ENCODE measurements at regions not wholly inside any gene's neighbourhood (a gene's known extent, or its start where the extent isn't known, plus 50 kb on each side); places are given as distances from the start of the nearest gene placed in this dataset.
"Not testable (repeated sequence)": the region's sequence is repeated elsewhere in the genome, so short reads cannot be mapped to it uniquely, and the experiment has no call there.

DNA sequence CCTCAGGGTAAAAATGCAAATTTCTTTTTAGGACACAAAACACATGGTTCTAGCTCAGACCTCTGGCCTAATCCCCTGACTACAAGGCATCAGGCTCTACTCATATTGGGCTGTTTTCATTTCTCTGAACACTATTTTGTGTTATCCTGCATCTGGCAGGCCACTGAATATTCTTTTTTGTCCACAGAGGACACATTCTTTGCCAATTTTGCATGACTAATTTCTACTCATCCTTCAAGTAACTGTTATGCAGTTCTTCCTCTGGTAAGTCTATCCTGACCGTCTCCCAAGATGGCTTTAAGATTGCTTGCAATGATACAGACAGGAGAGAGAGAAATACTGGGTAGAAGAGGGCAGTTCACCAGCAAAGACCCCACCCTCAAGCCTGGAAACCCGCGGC is 107.6 kb upstream of the RGPD4 start:
- Histone ChIP-seq H3K27ac (no peak overlapping the region), H3K27me3 (replicated peaks; ENCODE audit: insufficient read depth) (no peaks in the 10 kb centered on the region), H3K9me3 (no peaks in the 10 kb centered on the region), H3K36me3 (no peaks in the 10 kb centered on the region), H3K4me1 (replicated peaks) (no peaks in the 10 kb centered on the region), H3K4me3 (no peak overlapping the region)
- no peak for DNase-seq (ENCODE audit: low spot score)
- intact Hi-C loops (cut with DNase I), result no loop called here
- TF ChIP-seq, protein P1, sequence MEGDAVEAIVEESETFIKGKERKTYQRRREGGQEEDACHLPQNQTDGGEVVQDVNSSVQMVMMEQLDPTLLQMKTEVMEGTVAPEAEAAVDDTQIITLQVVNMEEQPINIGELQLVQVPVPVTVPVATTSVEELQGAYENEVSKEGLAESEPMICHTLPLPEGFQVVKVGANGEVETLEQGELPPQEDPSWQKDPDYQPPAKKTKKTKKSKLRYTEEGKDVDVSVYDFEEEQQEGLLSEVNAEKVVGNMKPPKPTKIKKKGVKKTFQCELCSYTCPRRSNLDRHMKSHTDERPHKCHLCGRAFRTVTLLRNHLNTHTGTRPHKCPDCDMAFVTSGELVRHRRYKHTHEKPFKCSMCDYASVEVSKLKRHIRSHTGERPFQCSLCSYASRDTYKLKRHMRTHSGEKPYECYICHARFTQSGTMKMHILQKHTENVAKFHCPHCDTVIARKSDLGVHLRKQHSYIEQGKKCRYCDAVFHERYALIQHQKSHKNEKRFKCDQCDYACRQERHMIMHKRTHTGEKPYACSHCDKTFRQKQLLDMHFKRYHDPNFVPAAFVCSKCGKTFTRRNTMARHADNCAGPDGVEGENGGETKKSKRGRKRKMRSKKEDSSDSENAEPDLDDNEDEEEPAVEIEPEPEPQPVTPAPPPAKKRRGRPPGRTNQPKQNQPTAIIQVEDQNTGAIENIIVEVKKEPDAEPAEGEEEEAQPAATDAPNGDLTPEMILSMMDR (IDR thresholded peaks at IDR 0.05), result no peak
- TF ChIP-seq POLR2AphosphoS5 (IDR thresholded peaks at IDR 0.05) (no peak), POLR2A (IDR thresholded peaks at IDR 0.05) (no peak)
- WGBS, result 91% methylated on average over 3 of the region's 3 CpGs

DNA sequence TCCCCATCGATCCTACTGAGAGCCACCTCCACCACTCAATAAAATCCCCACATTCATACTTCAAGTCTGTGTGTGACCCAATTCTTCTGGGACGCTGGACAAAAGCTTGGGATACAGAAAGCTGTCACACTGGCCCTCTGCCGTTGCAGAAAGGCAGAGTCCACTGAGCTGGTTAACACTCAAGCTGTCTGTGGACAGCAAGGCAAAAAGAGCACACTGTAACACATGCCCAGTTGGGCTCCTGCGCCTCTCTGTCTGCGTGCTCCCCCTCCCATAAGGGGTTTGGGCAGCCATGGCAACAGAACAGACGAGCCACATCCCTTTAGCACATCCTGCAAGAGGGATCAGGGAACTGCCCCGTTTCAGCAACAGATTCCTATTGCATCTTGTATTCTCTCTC is 106.9 kb upstream of the RGPD4 start:
- no peaks in the 10 kb centered on the region for H3K4me1 ChIP-seq (replicated peaks)
- H3K27me3 ChIP-seq (replicated peaks; ENCODE audit: insufficient read depth), result no peaks in the 10 kb centered on the region
- no peak overlapping the region for H3K27ac ChIP-seq
- 72% methylated on average over 7 of the region's 7 CpGs for WGBS
- no peaks in the 10 kb centered on the region for H3K36me3 ChIP-seq
- no peaks in the 10 kb centered on the region for H3K9me3 ChIP-seq
- TF ChIP-seq, protein P1 (IDR thresholded peaks at IDR 0.05), result no peak
- TF ChIP-seq POLR2AphosphoS5 (IDR thresholded peaks at IDR 0.05) (no peak), POLR2A (IDR thresholded peaks at IDR 0.05) (no peak)
- intact Hi-C loops (cut with DNase I), result no loop called here
- no peak for DNase-seq (ENCODE audit: low spot score)
- H3K4me3 ChIP-seq, result no peak overlapping the region

DNA sequence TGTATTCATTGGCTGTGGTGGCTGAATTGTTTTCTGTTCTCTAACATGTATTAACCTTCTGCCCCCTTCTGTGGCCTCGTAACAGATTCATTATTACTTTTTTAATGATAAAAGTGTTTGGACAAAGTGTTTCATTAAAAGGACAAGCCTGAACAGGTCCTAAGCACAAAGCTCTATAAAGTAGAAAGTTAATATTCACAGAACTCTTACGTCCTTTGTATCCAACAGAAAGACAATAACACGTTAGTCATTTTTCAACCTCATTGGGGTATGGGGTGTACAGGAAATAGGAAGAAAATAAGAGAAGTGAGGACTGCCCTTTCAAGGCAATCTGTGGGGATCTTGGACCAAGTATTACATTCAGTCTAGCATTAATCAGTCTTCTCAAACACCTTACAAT is 105.5 kb upstream of the RGPD4 start:
- Histone ChIP-seq H3K4me1 (replicated peaks) (no peaks in the 10 kb centered on the region), H3K36me3 (no peaks in the 10 kb centered on the region), H3K27ac (no peak overlapping the region), H3K27me3 (replicated peaks; ENCODE audit: insufficient read depth) (no peaks in the 10 kb centered on the region), H3K9me3 (no peaks in the 10 kb centered on the region), H3K4me3 (no peak overlapping the region)
- intact Hi-C loops (cut with DNase I), result no loop called here
- 38% methylated on average over 3 of the region's 3 CpGs for WGBS
- DNase-seq (ENCODE audit: low spot score), result no peak
- TF ChIP-seq, protein P1 (IDR thresholded peaks at IDR 0.05), result no peak
- TF ChIP-seq POLR2AphosphoS5 (IDR thresholded peaks at IDR 0.05) (no peak), POLR2A (IDR thresholded peaks at IDR 0.05) (no peak)

DNA sequence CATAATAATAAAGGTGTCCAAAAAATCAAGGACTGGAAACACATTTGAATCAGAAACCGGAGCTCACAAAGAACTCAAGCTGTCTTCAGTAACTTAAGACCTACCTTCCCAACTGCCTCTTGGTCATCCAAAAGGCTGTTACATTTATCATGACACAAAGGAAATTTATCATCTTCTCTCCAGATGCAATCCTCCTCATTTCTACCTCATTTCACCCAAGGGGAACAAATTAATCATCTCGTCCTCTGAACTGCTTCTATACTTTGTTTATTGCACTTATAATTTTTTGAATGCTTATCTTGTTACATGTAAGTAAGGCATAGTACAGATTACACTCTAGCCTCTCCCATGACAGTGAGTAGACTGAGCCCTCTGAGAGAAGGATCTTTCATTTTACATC is 105.1 kb upstream of the RGPD4 start:
- Histone ChIP-seq H3K27ac (no peak overlapping the region), H3K27me3 (replicated peaks; ENCODE audit: insufficient read depth) (no peaks in the 10 kb centered on the region), H3K36me3 (no peaks in the 10 kb centered on the region), H3K4me1 (replicated peaks) (no peaks in the 10 kb centered on the region), H3K9me3 (no peaks in the 10 kb centered on the region), H3K4me3 (no peak overlapping the region)
- 65% methylated on average over 2 of the region's 2 CpGs for WGBS
- intact Hi-C loops (cut with DNase I), result no loop called here
- DNase-seq (ENCODE audit: low spot score), result no peak
- TF ChIP-seq, protein P1 (IDR thresholded peaks at IDR 0.05), result no peak
- TF ChIP-seq POLR2AphosphoS5 (IDR thresholded peaks at IDR 0.05) (no peak), POLR2A (IDR thresholded peaks at IDR 0.05) (no peak)

DNA sequence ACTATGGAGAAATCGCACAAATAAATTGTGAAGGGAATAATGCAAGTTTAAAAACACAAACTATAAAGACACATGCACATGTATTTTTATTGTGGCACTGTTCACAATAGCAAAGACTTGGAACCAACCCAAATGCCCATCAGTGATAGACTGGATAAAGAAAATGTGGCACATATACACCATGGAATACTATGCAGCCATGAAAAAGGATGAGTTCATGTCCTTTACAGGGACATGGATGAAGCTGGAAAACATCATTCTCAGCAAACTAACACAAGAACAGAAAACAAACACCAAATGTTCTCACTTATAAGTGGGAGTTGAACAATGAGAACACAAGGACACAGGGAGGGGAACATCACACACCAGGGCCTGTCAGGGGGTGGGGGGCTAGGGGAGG is 100.9 kb upstream of the RGPD4 start:
- intact Hi-C loops (cut with DNase I); H3K36me3 ChIP-seq; H3K27me3 ChIP-seq (replicated peaks; ENCODE audit: insufficient read depth); H3K9me3 ChIP-seq; DNase-seq (ENCODE audit: low spot score); H3K4me1 ChIP-seq (replicated peaks); H3K27ac ChIP-seq; H3K4me3 ChIP-seq: not testable (repeated sequence)
- 97% methylated on average over 1 of the region's 1 CpG for WGBS
